H9 (cell line): ENCODE measurements at regions not wholly inside any gene's neighbourhood (a gene's known extent, or its start where the extent isn't known, plus 50 kb on each side); places are given as distances from the start of the nearest gene placed in this dataset.

Experiments
- DNase-seq: peaks from one replicate; pipeline ENCODE4 v3.0.0-alpha.2; 2017
- H2AFZ ChIP-seq: one replicate; pipeline ENCODE4 v1.6.1; 2013; ENCODE audit warnings: mild to moderate bottlenecking, low read length, control low read depth, moderate library complexity
- H2AK5ac ChIP-seq: 2 replicates; pipeline ENCODE4 v1.6.1; 2013; ENCODE audit warnings: low read length, control low read depth, mixed read lengths; ENCODE audit not compliant: insufficient read length
- H2BK120ac ChIP-seq: one replicate; pipeline ENCODE4 v1.6.1; 2013; ENCODE audit warnings: low read depth, mild to moderate bottlenecking, low read length, control low read depth, inconsistent platforms; ENCODE audit not compliant: poor library complexity, severe bottlenecking
- H2BK12ac ChIP-seq: 2 replicates; pipeline ENCODE4 v1.6.1; 2013; ENCODE audit warnings: low read length, control low read depth, mixed read lengths, low read depth; ENCODE audit not compliant: insufficient read length
- H2BK15ac ChIP-seq: 2 replicates; pipeline ENCODE4 v1.6.1; 2013; ENCODE audit warnings: low read depth, low read length, control low read depth
- H2BK20ac ChIP-seq: one replicate; pipeline ENCODE4 v1.6.1; 2013; ENCODE audit warnings: low read depth, mild to moderate bottlenecking, low read length, control low read depth, inconsistent platforms; ENCODE audit not compliant: poor library complexity, severe bottlenecking
- H2BK5ac ChIP-seq: 2 replicates; pipeline ENCODE4 v1.6.1; 2013; ENCODE audit warnings: low read length, control low read depth, mixed read lengths; ENCODE audit not compliant: insufficient read length
- H3K14ac ChIP-seq: 2 replicates; pipeline ENCODE4 v1.6.1; 2013; ENCODE audit warnings: low read length, control low read depth; ENCODE audit not compliant: insufficient read depth
- H3K18ac ChIP-seq: 2 replicates; pipeline ENCODE4 v1.6.1; 2013; ENCODE audit warnings: low read depth, mild to moderate bottlenecking, mixed read lengths, low read length, control low read depth; ENCODE audit not compliant: insufficient read length
- H3K23ac ChIP-seq: 2 replicates; pipeline ENCODE4 v1.6.1; 2013; ENCODE audit warnings: low read length, control low read depth, mixed read lengths, low read depth; ENCODE audit not compliant: insufficient read length
- H3K23me2 ChIP-seq: 2 replicates; pipeline ENCODE4 v1.6.1; 2013; ENCODE audit warnings: low read depth, mild to moderate bottlenecking, mixed read lengths, low read length, control low read depth; ENCODE audit not compliant: insufficient read length, poor library complexity, severe bottlenecking
- H3K27ac ChIP-seq: 2 replicates; pipeline ENCODE4 v1.5.1; 2013; ENCODE audit warnings: low read length, control low read depth, mixed read lengths, low read depth; ENCODE audit not compliant: insufficient read length
- H3K27me3 ChIP-seq: 2 replicates; pipeline ENCODE4 v1.6.1; 2013; ENCODE audit warnings: low read length, control low read depth, inconsistent platforms; ENCODE audit not compliant: insufficient read depth
- H3K4ac ChIP-seq: 2 replicates; pipeline ENCODE4 v1.6.1; 2013; ENCODE audit warnings: low read depth, mild to moderate bottlenecking, control low read depth, inconsistent platforms, low read length, moderate library complexity
- H3K4me1 ChIP-seq: 2 replicates; pipeline ENCODE4 v1.6.1; 2013; ENCODE audit warnings: low read length, control low read depth, inconsistent platforms; ENCODE audit not compliant: insufficient read depth
- H3K4me2 ChIP-seq: 2 replicates; pipeline ENCODE4 v1.6.1; 2013; ENCODE audit warnings: low read length, control low read depth, mixed read lengths; ENCODE audit not compliant: insufficient read length, insufficient read depth
- H3K56ac ChIP-seq: 2 replicates; pipeline ENCODE4 v1.6.1; 2013; ENCODE audit warnings: low read depth, mild to moderate bottlenecking, mixed read lengths, low read length, control low read depth; ENCODE audit not compliant: insufficient read length
- H3K79me1 ChIP-seq: 2 replicates; pipeline ENCODE4 v1.6.1; 2013; ENCODE audit warnings: low read depth, mild to moderate bottlenecking, moderate library complexity, low read length, control low read depth, inconsistent platforms; ENCODE audit not compliant: insufficient read depth, poor library complexity, severe bottlenecking
- H3K79me2 ChIP-seq: 2 replicates; pipeline ENCODE4 v1.6.1; 2013; ENCODE audit warnings: low read length, control low read depth, inconsistent platforms; ENCODE audit not compliant: insufficient read depth
- H3K9ac ChIP-seq: 2 replicates; pipeline ENCODE4 v1.6.1; 2013; ENCODE audit warnings: low read length, control low read depth, mixed read lengths; ENCODE audit not compliant: insufficient read length; ENCODE audit errors: extremely low read depth
- H3K9me3 ChIP-seq: one replicate; pipeline ENCODE4 v1.6.1; 2013; ENCODE audit warnings: low read depth, low read length, inconsistent platforms; ENCODE audit not compliant: control insufficient read depth
- H3T11ph ChIP-seq: one replicate; pipeline ENCODE4 v1.6.1; 2013; ENCODE audit warnings: mild to moderate bottlenecking, low read length, control low read depth, inconsistent platforms
- H4K20me1 ChIP-seq: one replicate; pipeline ENCODE4 v1.6.1; 2013; ENCODE audit not compliant: control insufficient read depth, insufficient read length, insufficient read depth
- H4K5ac ChIP-seq: 2 replicates; pipeline ENCODE4 v1.6.1; 2013; ENCODE audit warnings: low read depth, mild to moderate bottlenecking, mixed read lengths, low read length, control low read depth; ENCODE audit not compliant: insufficient read length
- H4K8ac ChIP-seq: replicated peaks from 2 replicates; pipeline ENCODE4 v1.6.1; 2013; ENCODE audit warnings: low read length, control low read depth, mixed read lengths, low read depth; ENCODE audit not compliant: insufficient read length
- H4K91ac ChIP-seq: 2 replicates; pipeline ENCODE4 v1.6.1; 2013; ENCODE audit warnings: low read depth, mild to moderate bottlenecking, moderate library complexity, mixed read lengths, low read length, control low read depth; ENCODE audit not compliant: insufficient read length
- H3K27ac Mint-ChIP-seq, 3 experiments: 2 replicates in 2 of 3; 3 replicates in 1 of 3; pipeline ENCODE4 v1.8.0; 2020 to 2021; ENCODE audit warnings: mixed read lengths in 3 of 3, mild to moderate bottlenecking in 1 of 3, moderate library complexity in 1 of 3
- H3K27me3 Mint-ChIP-seq: 2 replicates; pipeline ENCODE4 v1.8.0; 2021; ENCODE audit warnings: low read depth, mild to moderate bottlenecking, moderate library complexity, mixed read lengths
- H3K36me3 Mint-ChIP-seq, 3 experiments: 2 replicates in 2 of 3; 3 replicates in 1 of 3; pipeline ENCODE4 v1.8.0; 2020 to 2021; ENCODE audit warnings: low read depth in 3 of 3, mixed read lengths in 3 of 3; ENCODE audit not compliant: insufficient read depth in 1 of 3
- H3K4me1 Mint-ChIP-seq, 2 experiments: 2 replicates each; pipeline ENCODE4 v1.8.0; 2020; ENCODE audit warnings: mixed read lengths in 2 of 2
- H3K4me3 Mint-ChIP-seq, 2 experiments: 2 replicates in 1 of 2; 3 replicates in 1 of 2; pipeline ENCODE4 v1.8.0; 2020 to 2021; ENCODE audit warnings: mild to moderate bottlenecking in 2 of 2, mixed read lengths in 2 of 2, moderate library complexity in 1 of 2
- H3K9me3 Mint-ChIP-seq, 2 experiments: 2 replicates in 1 of 2; 3 replicates in 1 of 2; pipeline ENCODE4 v1.8.0; 2020; ENCODE audit warnings: mild to moderate bottlenecking in 2 of 2, mixed read lengths in 2 of 2, moderate library complexity in 1 of 2
- WGBS: extraction: QIAGEN DNeasy Blood & Tissue Kit; methylation state at CpG from one replicate; pipeline ENCODE4 v1.1.7; 2013; ENCODE audit warnings: missing lambda C conversion rate, low lambda C conversion rate, mixed read lengths; ENCODE audit not compliant: insufficient read length; ENCODE audit errors: extremely low coverage; 5-methylcytosine and 5-hydroxymethylcytosine counted together
- TF ChIP-seq, protein P1 (sequence below): fragments of 200-600 bp; sonication (generic); conservative IDR thresholded peaks from 3 replicates; pipeline ENCODE4 v1.8.0; 2021; ENCODE audit warnings: antibody characterized with exemption, mild to moderate bottlenecking

DNA sequence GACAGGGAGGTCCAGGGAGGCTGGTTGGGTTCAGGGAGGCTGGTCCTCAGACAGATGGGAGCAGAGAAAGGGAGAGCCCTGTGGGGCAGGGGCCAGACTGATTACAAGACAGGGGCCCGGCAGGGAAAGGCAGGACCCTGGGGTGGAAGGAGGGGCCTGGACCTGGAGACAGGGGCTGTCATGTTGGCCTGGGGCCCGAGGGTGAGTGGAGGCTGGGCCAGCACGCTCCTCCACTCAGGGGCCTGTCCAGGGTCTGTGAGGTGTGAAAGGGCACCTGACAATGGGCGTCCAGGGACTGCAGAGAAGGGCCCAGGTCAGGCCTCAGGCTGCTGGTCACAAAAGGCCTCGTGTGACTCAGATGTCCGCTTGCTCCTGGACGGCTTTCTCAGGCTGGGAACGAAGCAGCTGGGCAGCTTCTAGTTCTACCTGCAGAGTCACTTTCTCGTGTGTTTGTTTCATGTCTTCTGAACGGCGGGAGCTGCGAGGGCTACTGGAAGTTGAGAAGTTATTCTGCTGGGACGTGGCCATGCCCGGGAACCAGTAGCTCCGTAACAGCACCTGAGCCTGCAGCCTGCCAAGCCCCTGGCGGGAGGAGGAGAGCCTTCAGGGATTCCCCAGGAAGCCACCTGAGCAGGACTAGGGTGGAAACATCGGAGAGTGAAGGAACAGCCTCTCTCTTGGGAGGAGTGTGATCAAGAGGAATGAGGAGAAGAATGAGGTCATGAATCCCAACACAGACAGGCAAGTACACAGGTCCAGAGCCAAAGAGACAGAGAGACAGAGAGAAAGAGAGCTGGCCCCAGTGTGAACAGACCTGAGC lies 65.8 kb downstream of the KLF6 start:
- no peak for DNase-seq
- Histone ChIP-seq H3K9me3 (no peaks in the 10 kb centered on the region), H3K4ac (no peak overlapping the region), H2BK5ac (no peak overlapping the region), H3K4me1 (no peaks in the 10 kb centered on the region), H4K20me1 (no peaks in the 10 kb centered on the region), H2BK15ac (no peak overlapping the region), H2AFZ (no peak overlapping the region), H3K4me2 (no peak overlapping the region), H3K56ac (no peak overlapping the region), H2BK20ac (no peak overlapping the region), H2BK120ac (no peak overlapping the region), H3K79me2 (no peaks in the 10 kb centered on the region), H3K27me3 (no peaks in the 10 kb centered on the region), H3K23me2 (no peaks in the 10 kb centered on the region), H2AK5ac (no peak overlapping the region), H3K9ac (no peak overlapping the region), H3K79me1 (no peaks in the 10 kb centered on the region), H3K27ac (no peak overlapping the region), H4K5ac (no peak overlapping the region), H3K23ac (no peak overlapping the region), H2BK12ac (no peak overlapping the region), H3K18ac (no peak overlapping the region), H4K8ac (no peak overlapping the region), H4K91ac (no peak overlapping the region), H3T11ph (no peak overlapping the region), H3K14ac (no peak overlapping the region)
- peaks cover 3% of the 10 kb centered on the region; the same call in 1 of the 2 replicates for H3K27me3 Mint-ChIP-seq
- no peak overlapping the region for H3K4me3 Mint-ChIP-seq
- no peak overlapping the region for H3K27ac Mint-ChIP-seq
- H3K9me3 Mint-ChIP-seq = no peaks in the 10 kb centered on the region
- WGBS = no CpG with 5 or more reads among the region's 17 CpGs
- H3K36me3 Mint-ChIP-seq = no peaks in the 10 kb centered on the region
- TF ChIP-seq, protein P1, sequence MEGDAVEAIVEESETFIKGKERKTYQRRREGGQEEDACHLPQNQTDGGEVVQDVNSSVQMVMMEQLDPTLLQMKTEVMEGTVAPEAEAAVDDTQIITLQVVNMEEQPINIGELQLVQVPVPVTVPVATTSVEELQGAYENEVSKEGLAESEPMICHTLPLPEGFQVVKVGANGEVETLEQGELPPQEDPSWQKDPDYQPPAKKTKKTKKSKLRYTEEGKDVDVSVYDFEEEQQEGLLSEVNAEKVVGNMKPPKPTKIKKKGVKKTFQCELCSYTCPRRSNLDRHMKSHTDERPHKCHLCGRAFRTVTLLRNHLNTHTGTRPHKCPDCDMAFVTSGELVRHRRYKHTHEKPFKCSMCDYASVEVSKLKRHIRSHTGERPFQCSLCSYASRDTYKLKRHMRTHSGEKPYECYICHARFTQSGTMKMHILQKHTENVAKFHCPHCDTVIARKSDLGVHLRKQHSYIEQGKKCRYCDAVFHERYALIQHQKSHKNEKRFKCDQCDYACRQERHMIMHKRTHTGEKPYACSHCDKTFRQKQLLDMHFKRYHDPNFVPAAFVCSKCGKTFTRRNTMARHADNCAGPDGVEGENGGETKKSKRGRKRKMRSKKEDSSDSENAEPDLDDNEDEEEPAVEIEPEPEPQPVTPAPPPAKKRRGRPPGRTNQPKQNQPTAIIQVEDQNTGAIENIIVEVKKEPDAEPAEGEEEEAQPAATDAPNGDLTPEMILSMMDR = no peak
- H3K4me1 Mint-ChIP-seq = no peaks in the 10 kb centered on the region
